GM06990 (cell line): ENCODE measurements at regions not wholly inside any gene's neighbourhood (a gene's known extent, or its start where the extent isn't known, plus 50 kb on each side); places are given as distances from the start of the nearest gene placed in this dataset.

Experiments used
- DNase-seq: peaks from one replicate; pipeline ENCODE4 v3.0.0-alpha.2; 2011; ENCODE audit not compliant: insufficient read length; ENCODE audit errors: extremely low read depth
- H3K27me3 ChIP-seq: replicated peaks from 2 replicates; pipeline ENCODE4 v1.6.0; 2011; ENCODE audit warnings: low read length; ENCODE audit not compliant: control insufficient read depth, insufficient read depth
- H3K36me3 ChIP-seq: 2 replicates; pipeline ENCODE4 v1.5.1; 2011; ENCODE audit warnings: low read length; ENCODE audit not compliant: control insufficient read depth, insufficient read depth
- H3K4me3 ChIP-seq: replicated peaks from 2 replicates; pipeline ENCODE4 v1.5.1; 2011; ENCODE audit warnings: low read depth, mild to moderate bottlenecking, control low read depth, low read length
- CTCF ChIP-seq: IDR thresholded peaks from 2 replicates; pipeline ENCODE4 v1.5.1; 2011; ENCODE audit warnings: low read length, control low read depth, mild to moderate bottlenecking, inconsistent platforms; ENCODE audit not compliant: insufficient read depth, poor library complexity, severe bottlenecking

- H3K4me3 ChIP-seq: no peak overlapping the region
- no peaks in the 10 kb centered on the region for H3K27me3 ChIP-seq
- no peak for TF ChIP-seq CTCF
- no peaks in the 10 kb centered on the region for H3K36me3 ChIP-seq
- no peak for DNase-seq
Measured at GRCh38 chr4:132240081-132240480, 909.0 kb upstream of the PCDH10 start.

- H3K36me3 ChIP-seq: no peaks in the 10 kb centered on the region
- H3K4me3 ChIP-seq: no peak overlapping the region
- TF ChIP-seq CTCF: no peak
- no peaks in the 10 kb centered on the region for H3K27me3 ChIP-seq
- no peak for DNase-seq
Measured at GRCh38 chr4:132245319-132245718, 903.8 kb upstream of the PCDH10 start.

- Histone ChIP-seq H3K4me3 (no peak overlapping the region), H3K27me3 (no peaks in the 10 kb centered on the region), H3K36me3 (no peaks in the 10 kb centered on the region)
- no peak for DNase-seq
- no peak for TF ChIP-seq CTCF
Measured at GRCh38 chr4:132264176-132264575, 884.9 kb upstream of the PCDH10 start.

- Histone ChIP-seq H3K4me3 (no peak overlapping the region), H3K27me3 (no peaks in the 10 kb centered on the region), H3K36me3 (no peaks in the 10 kb centered on the region)
- no peak for TF ChIP-seq CTCF
- DNase-seq: no peak
Measured at GRCh38 chr4:132266374-132266773, 882.7 kb upstream of the PCDH10 start.

- TF ChIP-seq CTCF: no peak
- H3K4me3 ChIP-seq: no peak overlapping the region
- no peaks in the 10 kb centered on the region for H3K27me3 ChIP-seq
- no peaks in the 10 kb centered on the region for H3K36me3 ChIP-seq
- DNase-seq: no peak
Measured at GRCh38 chr4:132267321-132267720, 881.8 kb upstream of the PCDH10 start.

GRCh38 chr4:132269303-132269990, 879.6 kb upstream of the PCDH10 start:
- no peak for TF ChIP-seq CTCF
- DNase-seq: no peak
- Histone ChIP-seq H3K36me3 (no peaks in the 10 kb centered on the region), H3K4me3 (no peak overlapping the region), H3K27me3 (no peaks in the 10 kb centered on the region)
